ENCODE measurements at regions not wholly inside any gene's neighbourhood (a gene's known extent, or its start where the extent isn't known, plus 50 kb on each side); places are given as distances from the start of the nearest gene placed in this dataset.
"Not testable (repeated sequence)": the region's sequence is repeated elsewhere in the genome, so short reads cannot be mapped to it uniquely, and the experiment has no call there.

DNA sequence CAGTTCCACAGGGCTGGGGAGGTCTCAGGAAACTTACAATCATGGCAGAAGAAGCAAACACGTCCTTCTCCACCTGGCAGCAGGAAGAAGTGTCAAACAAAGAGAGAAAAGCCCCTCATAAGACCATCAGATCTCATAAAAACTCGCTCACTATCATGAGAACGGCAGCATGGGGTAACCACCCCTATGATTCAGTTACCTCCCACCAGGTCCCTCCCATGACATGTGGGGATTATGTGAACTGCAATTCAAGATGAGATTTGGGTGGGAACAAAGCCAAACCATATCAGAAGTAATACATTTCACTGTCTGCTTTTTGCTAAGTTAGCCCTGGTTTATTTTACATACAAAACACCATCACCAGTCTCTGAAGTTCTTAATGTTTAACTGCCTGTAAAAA is 68.5 kb downstream of the RBM11 start:
- TF ChIP-seq, protein P1, sequence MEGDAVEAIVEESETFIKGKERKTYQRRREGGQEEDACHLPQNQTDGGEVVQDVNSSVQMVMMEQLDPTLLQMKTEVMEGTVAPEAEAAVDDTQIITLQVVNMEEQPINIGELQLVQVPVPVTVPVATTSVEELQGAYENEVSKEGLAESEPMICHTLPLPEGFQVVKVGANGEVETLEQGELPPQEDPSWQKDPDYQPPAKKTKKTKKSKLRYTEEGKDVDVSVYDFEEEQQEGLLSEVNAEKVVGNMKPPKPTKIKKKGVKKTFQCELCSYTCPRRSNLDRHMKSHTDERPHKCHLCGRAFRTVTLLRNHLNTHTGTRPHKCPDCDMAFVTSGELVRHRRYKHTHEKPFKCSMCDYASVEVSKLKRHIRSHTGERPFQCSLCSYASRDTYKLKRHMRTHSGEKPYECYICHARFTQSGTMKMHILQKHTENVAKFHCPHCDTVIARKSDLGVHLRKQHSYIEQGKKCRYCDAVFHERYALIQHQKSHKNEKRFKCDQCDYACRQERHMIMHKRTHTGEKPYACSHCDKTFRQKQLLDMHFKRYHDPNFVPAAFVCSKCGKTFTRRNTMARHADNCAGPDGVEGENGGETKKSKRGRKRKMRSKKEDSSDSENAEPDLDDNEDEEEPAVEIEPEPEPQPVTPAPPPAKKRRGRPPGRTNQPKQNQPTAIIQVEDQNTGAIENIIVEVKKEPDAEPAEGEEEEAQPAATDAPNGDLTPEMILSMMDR (IDR thresholded peaks at IDR 0.05; ENCODE audit: insufficient read depth, low read depth, low read length): no peak
- no peak overlapping the region for H3K4me3 ChIP-seq (ENCODE audit: low read depth, low read length)
- DNase-seq (ENCODE audit: low read depth): no peak

DNA sequence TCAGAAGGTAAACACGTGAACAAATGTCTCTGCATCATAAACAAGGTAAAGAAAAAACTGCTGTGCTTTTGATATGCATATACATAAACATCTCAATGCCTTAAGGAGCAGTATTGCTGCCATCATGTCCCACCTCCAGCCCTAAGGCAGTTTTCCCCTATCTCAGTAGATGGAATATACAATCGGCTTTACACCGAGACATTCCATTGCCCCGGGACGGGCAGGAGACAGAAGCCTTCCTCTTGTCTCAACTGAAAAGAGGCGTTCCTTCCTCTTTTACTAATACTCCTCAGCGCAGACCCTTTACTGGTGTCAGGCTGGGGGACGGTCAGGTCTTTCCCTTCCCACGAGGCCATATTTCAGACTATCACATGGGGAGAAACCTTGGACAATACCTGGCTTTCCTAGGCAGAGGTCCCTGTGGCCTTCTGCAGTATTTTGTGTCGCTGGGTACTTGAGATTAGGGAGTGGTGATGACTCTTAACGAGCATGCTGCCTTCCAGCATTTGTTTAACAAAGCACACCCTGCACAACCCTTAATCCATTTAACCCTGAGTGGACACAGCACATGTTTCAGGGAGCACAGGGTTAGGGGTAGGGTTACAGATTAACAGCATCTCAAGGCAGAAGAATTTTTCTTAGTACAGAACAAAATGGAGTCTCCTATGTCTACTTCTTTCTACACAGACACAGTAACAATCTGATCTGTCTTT is 65.4 kb downstream of the RBM11 start:
- H3K4me3 ChIP-seq (ENCODE audit: low read depth, low read length); DNase-seq (ENCODE audit: low read depth): not testable (repeated sequence)

Data from fibroblast of villous mesenchyme (primary cell).